Naive thymus-derived CD8-positive, alpha-beta T cell (primary cell): ENCODE measurements at regions not wholly inside any gene's neighbourhood (a gene's known extent, or its start where the extent isn't known, plus 50 kb on each side); places are given as distances from the start of the nearest gene placed in this dataset.
"Not testable (repeated sequence)": the region's sequence is repeated elsewhere in the genome, so short reads cannot be mapped to it uniquely, and the experiment has no call there.

ENCODE experiments used
- ATAC-seq, 2 donors: fragments of 150-1000 bp; cut with Tn5 transposase in 1 of 2; sonication (Bioruptor Pico), chemical (Tn5 transposase) in 1 of 2; 1 replicate in 1 of 2; 2 replicates in 1 of 2; pipeline ENCODE4 v1.10.0; 2021; ENCODE audit warnings: mild to moderate bottlenecking in 2 of 2, moderate library complexity in 2 of 2
- POLR2A ChIA-PET: fragments of 350-600 bp; sonication (Branson Sonifier 250); formaldehyde crosslinking; loops from one replicate; lab custom pipeline; 2021; ENCODE audit warnings: antibody characterized with exemption; lab: Charles Lee
- DNase-seq, 10 donors: peaks; one replicate each; pipeline versions ENCODE4 v3.0.0 to v3.0.0-alpha.2; 2020 to 2022
- H3K27ac Mint-ChIP-seq, 10 donors: one replicate each; pipeline ENCODE4 v1.8.0; 2020 to 2022; ENCODE audit warnings: mild to moderate bottlenecking in 10 of 10, mixed read lengths in 10 of 10, moderate library complexity in 4 of 10, inconsistent platforms in 1 of 10
- H3K27me3 Mint-ChIP-seq, 5 donors: one replicate each; pipeline ENCODE4 v1.8.0; 2021 to 2022; ENCODE audit warnings: mixed read lengths in 5 of 5
- H3K36me3 Mint-ChIP-seq, 3 donors: one replicate each; pipeline ENCODE4 v1.8.0; 2020 to 2022; ENCODE audit warnings: mixed read lengths in 3 of 3, mild to moderate bottlenecking in 2 of 3, inconsistent platforms in 1 of 3
- H3K4me1 Mint-ChIP-seq, 4 donors: one replicate each; pipeline ENCODE4 v1.8.0; 2021 to 2022; ENCODE audit warnings: mixed read lengths in 4 of 4
- H3K4me3 Mint-ChIP-seq, 10 donors: one replicate each; pipeline ENCODE4 v1.8.0; 2020 to 2022; ENCODE audit warnings: mild to moderate bottlenecking in 10 of 10, mixed read lengths in 10 of 10, moderate library complexity in 6 of 10, inconsistent platforms in 1 of 10
- H3K9me3 Mint-ChIP-seq, 9 donors: one replicate each; pipeline ENCODE4 v1.8.0; 2020 to 2022; ENCODE audit warnings: mixed read lengths in 9 of 9, mild to moderate bottlenecking in 3 of 9, inconsistent platforms in 1 of 9, moderate library complexity in 1 of 9

DNA sequence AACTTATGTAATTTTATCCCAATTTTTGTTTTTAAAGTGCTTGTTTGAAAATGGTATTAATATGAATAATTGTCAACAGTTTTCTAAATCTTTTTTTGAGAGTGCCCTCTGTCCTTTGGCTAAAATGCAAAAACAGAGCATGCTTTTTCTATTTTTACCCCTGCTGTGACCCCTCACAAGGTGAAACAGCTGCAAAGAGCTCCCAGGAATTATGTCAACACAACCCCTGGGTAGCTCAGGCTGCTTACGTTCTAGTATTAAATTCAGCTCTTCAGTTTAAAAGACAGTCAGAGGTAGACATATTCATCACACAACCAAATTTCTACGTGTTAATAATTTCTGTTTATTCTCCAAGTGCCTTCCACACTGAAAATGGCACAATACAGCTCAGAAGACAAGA is 367.5 kb downstream of the PRDM5 start:
- peaks cover 0 to 3% (median 0%) of the 10 kb centered on the region in 9 donors for H3K9me3 Mint-ChIP-seq
- no peak overlapping the region for H3K4me3 Mint-ChIP-seq
- H3K36me3 Mint-ChIP-seq = no peaks in the 10 kb centered on the region
- no peak overlapping the region for H3K27ac Mint-ChIP-seq
- POLR2A ChIA-PET = no interaction called here
- peaks cover 0 to 8% (median 2%) of the 10 kb centered on the region in 5 donors for H3K27me3 Mint-ChIP-seq
- no peak for ATAC-seq
- no peak for DNase-seq
- H3K4me1 Mint-ChIP-seq = no peaks in the 10 kb centered on the region

DNA sequence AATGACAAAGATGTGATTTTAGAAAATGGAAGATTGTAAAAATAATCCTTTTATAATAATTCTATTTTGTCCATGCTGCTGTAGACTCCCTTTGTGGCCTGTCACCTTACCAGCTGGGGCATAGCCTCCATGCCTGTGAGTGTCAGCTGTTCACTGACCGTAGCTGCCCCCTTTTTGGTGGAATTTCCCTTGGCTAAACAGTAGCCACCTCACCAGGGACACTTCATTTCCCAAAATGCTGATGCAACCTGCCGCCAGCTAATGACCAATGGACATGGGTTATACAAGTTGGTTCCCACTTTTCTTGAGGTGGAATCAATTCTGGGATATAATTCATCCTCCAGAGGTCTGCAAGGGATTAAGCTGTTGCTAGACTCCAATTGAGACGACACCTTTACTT is 368.4 kb downstream of the PRDM5 start:
- Mint-ChIP-seq H3K4me1 (no peaks in the 10 kb centered on the region), H3K27ac (no peak overlapping the region), H3K9me3 (no peaks in the 10 kb centered on the region), H3K27me3 (peaks cover 0 to 8% (median 2%) of the 10 kb centered on the region in 5 donors), H3K4me3 (no peak overlapping the region), H3K36me3 (no peaks in the 10 kb centered on the region)
- POLR2A ChIA-PET = no interaction called here
- no peak for DNase-seq
- ATAC-seq = no peak

DNA sequence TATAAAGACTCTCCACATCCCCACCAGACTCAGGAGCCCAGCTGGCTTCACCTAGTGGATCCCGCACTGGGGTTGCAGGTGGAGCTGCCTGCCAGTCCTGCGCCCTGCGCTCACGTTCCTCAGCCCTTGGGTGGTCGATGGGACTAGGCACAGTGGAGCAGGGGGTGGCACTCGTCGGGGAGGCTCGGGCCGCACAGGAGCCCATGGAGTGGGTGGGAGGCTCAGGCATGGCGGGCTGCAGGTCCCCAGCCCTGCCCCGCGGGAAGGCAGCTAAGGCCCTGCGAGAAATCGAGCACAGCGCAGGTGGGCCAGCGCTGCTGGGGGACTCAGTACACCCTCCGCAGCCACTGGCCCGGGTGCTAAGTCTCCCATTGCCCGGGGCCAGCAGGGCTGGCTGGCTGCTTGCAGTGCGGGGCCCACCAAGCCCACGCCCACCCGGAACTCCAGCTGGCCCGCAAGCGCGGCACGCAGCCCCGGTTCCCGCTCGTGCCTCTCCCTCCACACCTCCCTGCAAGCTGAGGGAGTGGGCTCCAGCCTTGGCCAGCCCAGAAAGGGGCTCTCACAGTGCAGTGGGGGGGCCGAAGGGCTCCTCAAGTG is 371.8 kb downstream of the PRDM5 start:
- POLR2A ChIA-PET = not testable (repeated sequence)

DNA sequence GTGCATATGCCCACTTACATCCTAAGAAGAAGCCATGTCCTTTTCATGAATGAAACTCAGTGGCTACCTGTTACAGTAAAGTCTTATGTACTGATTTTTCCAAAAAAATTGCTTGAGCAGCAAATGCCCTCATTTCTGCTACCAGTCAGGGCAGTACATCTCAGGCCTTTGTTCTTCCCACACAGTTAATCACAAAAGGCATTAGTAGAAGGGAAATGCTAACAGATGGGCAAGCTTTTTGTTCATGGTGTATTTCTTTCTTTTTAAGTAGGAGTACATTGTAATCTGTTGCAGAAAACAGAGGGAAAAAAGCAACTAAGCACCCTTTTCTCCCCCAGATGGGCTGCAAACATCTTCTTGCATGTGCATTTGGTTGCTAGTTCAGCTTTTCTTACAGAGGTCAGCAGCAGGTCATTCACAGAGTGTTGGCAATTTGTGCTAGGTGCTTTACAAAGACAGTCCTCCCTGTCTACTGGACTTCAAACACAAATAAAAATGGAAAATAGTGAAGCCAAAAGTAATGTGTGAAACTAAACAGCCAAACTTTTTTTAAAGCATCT is 373.4 kb downstream of the PRDM5 start:
- H3K9me3 Mint-ChIP-seq = peaks cover 0 to 2% (median 0%) of the 10 kb centered on the region in 9 donors
- H3K27ac Mint-ChIP-seq = no peak overlapping the region
- H3K36me3 Mint-ChIP-seq = no peaks in the 10 kb centered on the region
- POLR2A ChIA-PET = no interaction called here
- H3K27me3 Mint-ChIP-seq = peaks cover 0 to 13% (median 3%) of the 10 kb centered on the region in 5 donors
- DNase-seq (no peak), ATAC-seq (no peak)
- H3K4me1 Mint-ChIP-seq = no peaks in the 10 kb centered on the region
- no peak overlapping the region for H3K4me3 Mint-ChIP-seq

More for the DNA sequence above, 371.8 kb downstream of the PRDM5 start:
- not testable (repeated sequence) for H3K27me3 Mint-ChIP-seq, H3K36me3 Mint-ChIP-seq, ATAC-seq, H3K4me3 Mint-ChIP-seq, H3K9me3 Mint-ChIP-seq, DNase-seq, H3K4me1 Mint-ChIP-seq, H3K27ac Mint-ChIP-seq

DNA sequence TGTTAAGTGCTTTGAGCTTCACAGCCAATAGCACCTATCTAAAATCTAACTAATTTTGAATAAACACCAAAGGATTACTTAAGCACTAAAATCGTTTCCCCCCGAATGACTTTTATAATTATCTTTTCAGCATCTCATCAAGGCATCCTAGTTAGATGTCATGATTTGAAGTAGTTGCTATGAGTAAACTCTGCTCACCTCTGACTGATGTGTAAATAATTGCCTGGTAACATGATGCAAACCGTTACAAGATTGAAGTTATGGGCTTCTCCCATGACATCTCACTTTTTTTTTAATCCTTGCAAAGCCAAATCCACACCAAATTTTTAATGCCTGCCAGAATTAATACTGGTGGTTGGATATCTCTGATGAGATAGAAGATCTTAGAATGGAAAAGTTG is 377.1 kb downstream of the PRDM5 start:
- POLR2A ChIA-PET = no interaction called here
- ATAC-seq = no peak
- Mint-ChIP-seq H3K36me3 (no peaks in the 10 kb centered on the region), H3K9me3 (peaks cover 0 to 3% (median 0%) of the 10 kb centered on the region in 9 donors), H3K4me3 (no peak overlapping the region), H3K4me1 (no peaks in the 10 kb centered on the region), H3K27ac (no peak overlapping the region), H3K27me3 (peaks cover 0 to 13% (median 2%) of the 10 kb centered on the region in 5 donors)
- DNase-seq = no peak

DNA sequence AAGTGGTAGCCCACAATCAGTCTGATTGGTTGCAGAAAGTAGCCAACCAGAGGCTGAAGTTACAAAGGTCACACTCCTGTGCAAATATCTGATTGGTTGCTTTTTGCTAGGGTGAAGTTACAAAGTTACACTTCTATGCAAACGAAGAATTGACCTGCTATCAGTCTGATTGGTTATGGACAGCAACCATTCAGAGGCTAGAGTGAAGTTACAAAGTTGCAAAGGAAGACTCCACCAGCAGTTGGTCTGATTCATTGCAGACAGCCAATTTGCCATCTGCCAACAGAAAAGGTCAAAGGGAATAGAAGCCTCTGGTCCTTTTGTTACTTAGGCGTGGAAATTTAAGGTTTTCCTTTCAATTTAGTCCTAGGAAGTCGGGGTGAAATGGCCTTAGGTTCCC is 377.7 kb downstream of the PRDM5 start:
- ATAC-seq (no peak), DNase-seq (no peak)
- peaks cover 0 to 13% (median 2%) of the 10 kb centered on the region in 5 donors for H3K27me3 Mint-ChIP-seq
- H3K36me3 Mint-ChIP-seq = no peaks in the 10 kb centered on the region
- H3K27ac Mint-ChIP-seq = no peak overlapping the region
- POLR2A ChIA-PET = no interaction called here
- peaks cover 0 to 3% (median 0%) of the 10 kb centered on the region in 9 donors for H3K9me3 Mint-ChIP-seq
- no peaks in the 10 kb centered on the region for H3K4me1 Mint-ChIP-seq
- no peak overlapping the region for H3K4me3 Mint-ChIP-seq

DNA sequence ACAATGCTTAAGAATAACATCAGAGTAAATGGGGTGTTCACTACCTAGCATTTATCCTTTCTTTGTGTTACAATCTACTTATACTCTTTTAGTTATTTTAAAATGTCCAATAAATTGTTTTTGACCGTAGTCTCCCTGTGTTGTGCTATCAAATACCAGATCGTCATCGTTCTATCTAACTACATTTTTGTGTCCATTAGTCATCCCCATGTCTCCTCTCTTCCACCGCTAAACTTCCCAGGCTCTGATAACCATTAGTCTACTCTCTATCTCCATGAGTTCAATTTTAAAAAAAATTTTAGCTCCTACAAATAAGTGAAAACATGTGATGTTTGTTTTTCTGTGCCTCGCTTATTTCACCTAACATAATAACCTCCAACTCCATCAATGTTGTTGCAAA is 381.9 kb downstream of the PRDM5 start:
- ATAC-seq (no peak), DNase-seq (no peak)
- no peak overlapping the region for H3K27ac Mint-ChIP-seq
- POLR2A ChIA-PET = no interaction called here
- H3K9me3 Mint-ChIP-seq = peaks cover 0 to 4% (median 0%) of the 10 kb centered on the region in 9 donors
- no peaks in the 10 kb centered on the region for H3K4me1 Mint-ChIP-seq
- H3K4me3 Mint-ChIP-seq = no peak overlapping the region
- no peaks in the 10 kb centered on the region for H3K36me3 Mint-ChIP-seq
- H3K27me3 Mint-ChIP-seq = peaks cover 0 to 15% (median 4%) of the 10 kb centered on the region in 5 donors

DNA sequence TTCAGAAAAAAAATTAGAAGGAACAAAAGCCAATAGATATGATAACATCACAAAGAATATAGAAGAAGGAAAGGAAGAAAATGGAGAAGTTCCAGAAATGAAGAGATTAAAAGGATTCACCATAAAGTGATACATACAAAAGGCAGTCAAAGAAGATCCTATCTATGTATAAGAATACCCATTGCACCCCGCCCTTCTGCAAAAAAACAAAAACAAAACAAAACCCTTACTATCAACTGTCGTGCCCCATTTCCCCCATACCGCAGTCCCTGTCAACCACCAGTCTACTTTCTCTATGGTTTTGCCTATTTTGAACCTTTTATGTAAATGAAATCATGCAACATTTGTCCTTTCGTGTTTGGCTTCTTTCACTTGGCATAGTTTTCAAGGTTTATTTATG is 385.6 kb downstream of the PRDM5 start:
- H3K9me3 Mint-ChIP-seq = peaks cover 0 to 11% (median 2%) of the 10 kb centered on the region in 9 donors
- no peaks in the 10 kb centered on the region for H3K36me3 Mint-ChIP-seq
- no peak for DNase-seq
- H3K4me1 Mint-ChIP-seq = no peaks in the 10 kb centered on the region
- no peak overlapping the region for H3K4me3 Mint-ChIP-seq
- no peak overlapping the region for H3K27ac Mint-ChIP-seq
- peaks cover 0 to 25% (median 7%) of the 10 kb centered on the region in 5 donors for H3K27me3 Mint-ChIP-seq
- ATAC-seq = no peak
- POLR2A ChIA-PET = no interaction called here

DNA sequence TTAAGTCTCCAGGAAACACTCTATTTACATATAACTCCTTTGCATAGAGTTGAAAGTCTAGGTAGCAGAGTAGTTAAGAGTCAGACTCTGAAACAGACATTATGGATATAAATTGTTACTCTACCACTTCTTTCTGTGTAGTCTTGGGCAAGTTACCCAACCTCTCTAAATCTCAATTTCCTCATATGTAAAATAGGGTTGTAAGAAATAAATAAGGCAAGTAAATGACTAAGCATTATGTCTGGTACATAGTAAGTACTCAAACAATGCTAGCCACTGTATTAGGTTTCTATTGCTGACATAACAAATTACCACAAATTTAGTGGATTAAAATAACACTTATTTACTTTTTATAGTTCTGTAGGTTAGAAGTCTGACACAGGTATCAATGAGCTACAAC is 394.1 kb downstream of the PRDM5 start:
- ATAC-seq (no peak), DNase-seq (no peak)
- POLR2A ChIA-PET = no interaction called here
- H3K36me3 Mint-ChIP-seq = no peaks in the 10 kb centered on the region
- no peak overlapping the region for H3K4me3 Mint-ChIP-seq
- H3K9me3 Mint-ChIP-seq = peaks cover 0 to 13% (median 0%) of the 10 kb centered on the region in 9 donors
- H3K27me3 Mint-ChIP-seq = peaks cover 0 to 9% (median 0%) of the 10 kb centered on the region in 5 donors
- no peaks in the 10 kb centered on the region for H3K4me1 Mint-ChIP-seq
- H3K27ac Mint-ChIP-seq = no peak overlapping the region

DNA sequence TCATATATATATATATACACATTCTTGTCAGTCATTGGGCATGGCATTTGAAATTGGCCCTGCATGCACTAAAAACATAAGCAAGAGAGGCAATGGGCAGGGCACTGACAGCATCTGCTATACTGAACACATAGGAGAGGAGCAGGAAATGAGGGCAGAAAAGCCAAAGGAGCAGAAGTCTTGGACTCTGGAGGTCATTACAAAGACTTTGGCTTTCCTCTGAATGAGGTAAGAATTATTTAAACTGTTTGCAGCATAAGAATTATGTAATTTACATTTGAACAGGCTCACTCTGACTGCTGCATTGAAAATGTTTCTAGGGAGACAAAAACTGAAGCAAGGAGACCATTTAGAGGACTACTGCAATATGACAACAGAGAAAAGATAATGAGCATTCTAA is 396.5 kb downstream of the PRDM5 start:
- Mint-ChIP-seq H3K4me1 (no peaks in the 10 kb centered on the region), H3K9me3 (peaks cover 0 to 15% (median 0%) of the 10 kb centered on the region in 9 donors), H3K27me3 (peaks cover 0 to 9% (median 4%) of the 10 kb centered on the region in 5 donors), H3K27ac (no peak overlapping the region), H3K36me3 (no peaks in the 10 kb centered on the region), H3K4me3 (no peak overlapping the region)
- DNase-seq (no peak), ATAC-seq (no peak)
- POLR2A ChIA-PET = no interaction called here

DNA sequence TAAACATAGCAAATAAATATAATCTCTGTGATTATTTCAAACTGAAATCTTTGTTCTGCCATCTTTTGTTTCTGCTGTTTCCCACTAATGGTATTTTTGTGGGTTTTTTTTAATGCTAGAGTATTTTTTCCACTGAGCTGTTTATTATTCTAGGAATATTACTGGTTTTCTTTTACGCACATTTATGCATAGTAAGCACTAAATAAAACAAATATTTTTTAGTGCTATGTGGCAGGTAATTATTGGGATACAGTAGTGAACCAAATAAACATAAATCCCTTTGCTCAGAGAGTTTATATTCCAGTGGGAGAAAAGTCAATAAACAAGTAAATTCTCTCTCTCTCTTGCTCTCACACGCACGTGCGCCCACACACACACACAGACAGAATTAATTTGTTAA is 397.4 kb downstream of the PRDM5 start:
- ATAC-seq (no peak), DNase-seq (no peak)
- H3K36me3 Mint-ChIP-seq = no peaks in the 10 kb centered on the region
- no peak overlapping the region for H3K4me3 Mint-ChIP-seq
- no peak overlapping the region for H3K27ac Mint-ChIP-seq
- peaks cover 0 to 18% (median 0%) of the 10 kb centered on the region in 9 donors for H3K9me3 Mint-ChIP-seq
- peaks cover 0 to 10% (median 6%) of the 10 kb centered on the region in 5 donors for H3K27me3 Mint-ChIP-seq
- POLR2A ChIA-PET = no interaction called here
- no peaks in the 10 kb centered on the region for H3K4me1 Mint-ChIP-seq

DNA sequence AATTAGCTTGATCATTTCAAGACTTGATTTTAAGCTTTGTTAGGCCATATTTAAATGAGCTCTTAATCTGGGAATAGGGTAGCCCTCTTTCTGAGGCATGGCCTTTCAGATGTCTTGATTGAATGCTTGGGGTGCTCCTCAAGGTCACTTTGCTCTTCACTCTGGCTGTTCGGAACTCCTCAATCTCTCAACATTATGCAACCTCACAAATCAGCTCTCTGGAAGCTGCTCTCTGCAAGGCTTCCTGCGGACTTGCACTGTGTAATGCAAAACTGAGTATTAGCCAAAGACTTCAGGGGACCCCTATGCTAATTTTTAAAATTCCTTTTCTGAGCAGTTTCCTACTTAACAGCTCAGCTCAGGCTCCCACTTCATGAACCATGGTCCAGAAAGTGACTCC is 398.3 kb downstream of the PRDM5 start:
- peaks cover 0 to 18% (median 0%) of the 10 kb centered on the region in 9 donors for H3K9me3 Mint-ChIP-seq
- no peaks in the 10 kb centered on the region for H3K36me3 Mint-ChIP-seq
- ATAC-seq = no peak
- no peak overlapping the region for H3K4me3 Mint-ChIP-seq
- H3K27ac Mint-ChIP-seq = no peak overlapping the region
- no peaks in the 10 kb centered on the region for H3K4me1 Mint-ChIP-seq
- DNase-seq = no peak
- POLR2A ChIA-PET = no interaction called here
- peaks cover 0 to 10% (median 6%) of the 10 kb centered on the region in 5 donors for H3K27me3 Mint-ChIP-seq

DNA sequence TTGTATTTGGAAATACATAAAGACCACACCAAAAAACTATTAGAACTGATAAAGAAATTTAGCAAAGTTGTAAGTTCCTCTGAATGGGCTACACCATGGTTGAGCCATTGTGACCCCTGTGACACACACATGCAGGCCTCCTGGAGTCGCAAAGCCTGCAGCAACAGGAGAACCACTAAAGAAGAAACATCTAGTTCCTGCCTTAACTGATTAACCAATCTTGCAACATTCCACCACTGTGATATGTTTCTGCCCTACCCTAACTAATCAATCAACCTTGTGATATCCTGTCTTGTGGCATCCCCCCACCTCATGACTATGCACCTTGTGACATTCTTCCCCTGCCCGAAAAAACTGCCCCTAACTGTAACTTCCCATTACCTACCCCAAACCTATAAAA is 401.8 kb downstream of the PRDM5 start:
- peaks cover 0 to 18% (median 8%) of the 10 kb centered on the region in 5 donors for H3K27me3 Mint-ChIP-seq
- POLR2A ChIA-PET = no interaction called here

DNA sequence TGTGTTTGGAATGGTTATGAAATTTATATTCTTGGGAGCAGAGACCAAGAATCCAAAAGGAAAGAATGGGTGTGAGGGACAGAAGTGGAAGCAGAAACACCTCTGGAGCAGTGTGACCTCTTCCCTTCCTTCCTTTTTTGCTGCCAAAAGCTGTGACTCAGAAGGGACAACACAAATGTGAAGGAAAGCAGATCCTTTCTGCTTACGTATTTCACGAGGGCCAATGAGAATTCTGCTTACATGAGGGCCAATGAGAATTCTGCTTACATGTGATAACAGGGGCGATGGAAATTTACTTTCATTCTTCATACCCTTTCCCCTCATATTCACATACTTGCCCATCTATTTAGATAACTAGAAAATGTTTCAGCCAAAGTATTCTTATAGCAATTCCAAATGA is 404.6 kb downstream of the PRDM5 start:
- POLR2A ChIA-PET = no interaction called here
- Mint-ChIP-seq H3K4me3 (no peak overlapping the region), H3K36me3 (no peaks in the 10 kb centered on the region), H3K27ac (no peak overlapping the region), H3K27me3 (peaks cover 0 to 15% (median 8%) of the 10 kb centered on the region in 5 donors), H3K4me1 (no peaks in the 10 kb centered on the region), H3K9me3 (peaks cover 0 to 21% (median 6%) of the 10 kb centered on the region in 9 donors)
- ATAC-seq (no peak), DNase-seq (no peak)

More for the DNA sequence above, 401.8 kb downstream of the PRDM5 start:
- H3K4me3 Mint-ChIP-seq = no peak overlapping the region
- H3K9me3 Mint-ChIP-seq = peaks cover 0 to 10% (median 0%) of the 10 kb centered on the region in 9 donors
- ATAC-seq (no peak), DNase-seq (no peak)
- no peaks in the 10 kb centered on the region for H3K4me1 Mint-ChIP-seq
- H3K36me3 Mint-ChIP-seq = no peaks in the 10 kb centered on the region
- no peak overlapping the region for H3K27ac Mint-ChIP-seq
